AG09309 (cell line): ENCODE measurements at regions not wholly inside any gene's neighbourhood (a gene's known extent, or its start where the extent isn't known, plus 50 kb on each side); places are given as distances from the start of the nearest gene placed in this dataset.
A peak's percentile ranks its signal among the peaks of the same experiment; 100 is the strongest.

Experiments used
- DNase-seq: peaks from one replicate; pipeline ENCODE4 v3.0.0-alpha.2; 2010; ENCODE audit warnings: low read depth
- H3K4me3 ChIP-seq: 2 replicates; pipeline ENCODE4 v1.5.1; 2011; ENCODE audit warnings: mild to moderate bottlenecking, low read depth, low read length, moderate library complexity; ENCODE audit not compliant: control insufficient read depth
- TF ChIP-seq, protein P1 (sequence below): IDR thresholded peaks from 2 replicates; pipeline ENCODE4 v1.5.1; 2011; ENCODE audit warnings: mild to moderate bottlenecking, low read depth, low read length, inconsistent platforms; ENCODE audit not compliant: insufficient read depth, control insufficient read depth; ENCODE audit errors: missing control alignments

GRCh38 chr1:157279138-157279801, 141.1 kb upstream of the ETV3 start:
- TF ChIP-seq, protein P1, sequence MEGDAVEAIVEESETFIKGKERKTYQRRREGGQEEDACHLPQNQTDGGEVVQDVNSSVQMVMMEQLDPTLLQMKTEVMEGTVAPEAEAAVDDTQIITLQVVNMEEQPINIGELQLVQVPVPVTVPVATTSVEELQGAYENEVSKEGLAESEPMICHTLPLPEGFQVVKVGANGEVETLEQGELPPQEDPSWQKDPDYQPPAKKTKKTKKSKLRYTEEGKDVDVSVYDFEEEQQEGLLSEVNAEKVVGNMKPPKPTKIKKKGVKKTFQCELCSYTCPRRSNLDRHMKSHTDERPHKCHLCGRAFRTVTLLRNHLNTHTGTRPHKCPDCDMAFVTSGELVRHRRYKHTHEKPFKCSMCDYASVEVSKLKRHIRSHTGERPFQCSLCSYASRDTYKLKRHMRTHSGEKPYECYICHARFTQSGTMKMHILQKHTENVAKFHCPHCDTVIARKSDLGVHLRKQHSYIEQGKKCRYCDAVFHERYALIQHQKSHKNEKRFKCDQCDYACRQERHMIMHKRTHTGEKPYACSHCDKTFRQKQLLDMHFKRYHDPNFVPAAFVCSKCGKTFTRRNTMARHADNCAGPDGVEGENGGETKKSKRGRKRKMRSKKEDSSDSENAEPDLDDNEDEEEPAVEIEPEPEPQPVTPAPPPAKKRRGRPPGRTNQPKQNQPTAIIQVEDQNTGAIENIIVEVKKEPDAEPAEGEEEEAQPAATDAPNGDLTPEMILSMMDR = no peak
- no peak for DNase-seq
- H3K4me3 ChIP-seq = no peak overlapping the region

DNA sequence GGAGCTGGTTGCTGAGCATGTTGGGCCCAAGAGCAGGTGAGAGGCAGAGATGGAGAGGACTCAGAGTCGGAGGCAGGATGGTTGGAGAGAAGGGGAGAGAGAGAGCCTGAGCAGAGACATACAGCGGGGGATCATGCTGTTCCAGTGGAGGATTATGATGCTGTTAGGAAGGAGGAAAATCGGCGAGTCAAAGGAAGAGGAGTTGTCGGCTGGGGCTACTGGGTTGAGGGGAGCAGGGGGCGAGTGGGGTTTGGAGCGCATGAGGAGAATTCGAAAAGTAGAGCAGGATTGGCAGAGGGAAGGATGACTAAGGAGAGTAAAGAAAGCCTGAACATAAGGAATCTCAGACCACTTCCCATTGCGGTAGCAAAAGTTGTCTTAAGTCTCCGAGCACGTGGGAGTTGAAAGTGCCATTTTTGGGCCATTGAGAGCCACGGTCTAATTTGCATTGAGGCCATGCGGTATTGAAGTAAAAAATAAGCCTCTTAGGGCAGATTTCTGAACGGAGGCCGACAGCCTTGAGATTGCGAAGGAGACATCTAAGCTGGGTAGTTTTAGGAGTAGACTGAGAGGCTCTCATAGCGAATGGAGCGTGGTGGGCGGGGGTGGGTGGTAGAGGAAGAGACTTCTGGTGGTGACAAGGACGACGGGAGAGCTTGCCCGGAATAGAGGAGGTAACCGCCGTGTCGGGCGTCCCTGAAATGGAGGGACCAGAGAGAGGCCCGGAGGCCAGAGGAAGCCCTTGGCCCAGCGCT, 140.4 kb upstream of the ETV3 start:
- TF ChIP-seq, protein P1 = no peak
- DNase-seq = no peak
- H3K4me3 ChIP-seq = no peak overlapping the region

DNA sequence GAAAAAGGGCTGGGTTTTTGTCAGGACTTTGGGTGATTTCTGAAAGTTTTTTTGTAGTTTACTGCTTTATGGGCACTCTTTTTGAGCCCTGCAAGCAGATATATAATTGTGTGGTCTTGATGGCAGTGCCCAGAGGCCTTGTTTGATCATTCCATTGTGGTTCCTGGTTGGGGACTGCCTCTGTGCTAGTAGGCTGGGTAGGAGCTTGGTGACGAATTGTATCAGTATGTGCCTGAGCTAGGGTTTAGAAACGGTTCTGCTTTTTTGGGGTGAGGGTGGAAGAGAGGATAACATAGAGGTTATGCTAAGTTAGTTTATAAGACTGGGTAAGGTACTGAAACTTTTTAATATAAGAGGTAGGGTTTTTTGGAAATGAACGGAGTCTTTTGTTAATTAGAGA, 139.7 kb upstream of the ETV3 start:
- TF ChIP-seq, protein P1 = no peak
- DNase-seq = no peak
- H3K4me3 ChIP-seq = no peak overlapping the region

- TF ChIP-seq, protein P1 = no peak
- no peak for DNase-seq
- no peak overlapping the region for H3K4me3 ChIP-seq
Measured at GRCh38 chr1:157277281-157277680, 139.1 kb upstream of the ETV3 start.

- TF ChIP-seq, protein P1 = no peak
- peak; percentile 10 for DNase-seq
- no peak overlapping the region for H3K4me3 ChIP-seq
Measured at GRCh38 chr1:157274698-157275534, 136.7 kb upstream of the ETV3 start.

GRCh38 chr1:157272729-157273524, 134.7 kb upstream of the ETV3 start:
- DNase-seq = no peak
- TF ChIP-seq, protein P1 = no peak
- no peak overlapping the region for H3K4me3 ChIP-seq
